HepG2 (cell line): ENCODE measurements at regions not wholly inside any gene's neighbourhood (a gene's known extent, or its start where the extent isn't known, plus 50 kb on each side); places are given as distances from the start of the nearest gene placed in this dataset.

Experiments
- BRF2 ChIP-seq: sonication (generic); formaldehyde crosslinking; IDR thresholded peaks from 2 replicates; pipeline ENCODE4 v1.8.1; 2022; ENCODE audit warnings: mild to moderate bottlenecking, missing genetic modification reagents
- CEBPZ ChIP-seq: IDR thresholded peaks from 2 replicates; pipeline ENCODE4 v1.6.1; 2012; ENCODE audit warnings: low read length, improper control_type of control experiment
- ELF1 ChIP-seq: sonication (generic); formaldehyde crosslinking; IDR thresholded peaks from 2 replicates; pipeline ENCODE4 v1.4.0; 2020; ENCODE audit warnings: missing genetic modification reagents
- HMG20A ChIP-seq: IDR thresholded peaks from 2 replicates; pipeline ENCODE4 v1.6.1; 2016; ENCODE audit warnings: borderline replicate concordance
- KLF12 ChIP-seq: sonication (generic); formaldehyde crosslinking; IDR thresholded peaks from 2 replicates; pipeline ENCODE4 v1.4.0; 2020; ENCODE audit warnings: missing genetic modification reagents, borderline replicate concordance
- LRRFIP1 ChIP-seq: sonication (generic); formaldehyde crosslinking; conservative IDR thresholded peaks from 2 replicates; pipeline ENCODE4 v1.4.0; 2020; ENCODE audit warnings: missing genetic modification reagents
- SALL1 ChIP-seq: sonication (generic); formaldehyde crosslinking; IDR thresholded peaks from 2 replicates; pipeline ENCODE4 v1.8.0; 2022; ENCODE audit warnings: mild to moderate bottlenecking, missing genetic modification reagents
- ZNF10 ChIP-seq: sonication (generic); formaldehyde crosslinking; IDR thresholded peaks from 2 replicates; pipeline ENCODE4 v1.4.0; 2020; ENCODE audit warnings: mild to moderate bottlenecking, low read depth, missing genetic modification reagents, borderline replicate concordance
- TF ChIP-seq, protein P1 (sequence below): sonication (generic); formaldehyde crosslinking; IDR thresholded peaks from 2 replicates; pipeline ENCODE4 v1.4.0; 2020; ENCODE audit warnings: mild to moderate bottlenecking, low read depth, missing genetic modification reagents

DNA sequence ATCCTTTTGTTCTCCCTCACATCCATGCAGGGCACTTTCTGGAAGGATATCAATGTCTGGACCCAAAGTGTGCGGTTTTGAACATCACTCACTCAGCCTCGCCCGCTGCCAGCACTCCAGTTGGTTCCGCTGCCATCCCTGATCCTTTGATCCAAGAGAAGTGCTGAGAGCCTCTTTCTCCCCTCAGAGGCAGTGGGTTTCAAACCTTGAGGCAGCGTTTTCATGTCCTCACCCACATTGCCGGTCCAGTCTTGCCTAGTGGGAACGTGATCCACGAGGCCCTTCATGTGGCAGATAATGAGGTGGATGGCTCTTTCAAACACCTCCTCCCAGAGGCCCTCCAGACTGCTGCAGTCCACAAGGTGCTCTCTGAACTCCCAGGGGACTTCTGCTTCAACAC is 122.2 kb downstream of the ACTL8 start (continued):
- TF ChIP-seq, protein P1, sequence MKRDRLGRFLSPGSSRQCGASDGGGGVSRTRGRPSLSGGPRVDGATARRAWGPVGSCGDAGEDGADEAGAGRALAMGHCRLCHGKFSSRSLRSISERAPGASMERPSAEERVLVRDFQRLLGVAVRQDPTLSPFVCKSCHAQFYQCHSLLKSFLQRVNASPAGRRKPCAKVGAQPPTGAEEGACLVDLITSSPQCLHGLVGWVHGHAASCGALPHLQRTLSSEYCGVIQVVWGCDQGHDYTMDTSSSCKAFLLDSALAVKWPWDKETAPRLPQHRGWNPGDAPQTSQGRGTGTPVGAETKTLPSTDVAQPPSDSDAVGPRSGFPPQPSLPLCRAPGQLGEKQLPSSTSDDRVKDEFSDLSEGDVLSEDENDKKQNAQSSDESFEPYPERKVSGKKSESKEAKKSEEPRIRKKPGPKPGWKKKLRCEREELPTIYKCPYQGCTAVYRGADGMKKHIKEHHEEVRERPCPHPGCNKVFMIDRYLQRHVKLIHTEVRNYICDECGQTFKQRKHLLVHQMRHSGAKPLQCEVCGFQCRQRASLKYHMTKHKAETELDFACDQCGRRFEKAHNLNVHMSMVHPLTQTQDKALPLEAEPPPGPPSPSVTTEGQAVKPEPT (CRISPR knock-in tag), result no peak
- TF ChIP-seq CEBPZ, result no peak
- no peak for TF ChIP-seq HMG20A
- no peak for TF ChIP-seq LRRFIP1 (CRISPR knock-in tag)
- no peak for TF ChIP-seq KLF12 (CRISPR knock-in tag)
- no peak for TF ChIP-seq BRF2 (CRISPR knock-in tag)
- TF ChIP-seq ZNF10, result no peak
- TF ChIP-seq SALL1 (CRISPR knock-in tag), result no peak
- TF ChIP-seq ELF1 (CRISPR knock-in tag), result no peak
